HG03045 (cell line): ENCODE measurements at regions not wholly inside any gene's neighbourhood (a gene's known extent, or its start where the extent isn't known, plus 50 kb on each side); places are given as distances from the start of the nearest gene placed in this dataset.
"Not testable (repeated sequence)": the region's sequence is repeated elsewhere in the genome, so short reads cannot be mapped to it uniquely, and the experiment has no call there.

Experiments used
- ATAC-seq: cut with Tn5 transposase; IDR thresholded peaks from one replicate; pipeline ENCODE4 v1.9.1; 2021; ENCODE audit warnings: mild to moderate bottlenecking, moderate library complexity; ENCODE audit not compliant: unreplicated experiment

GRCh38 chr9:740221-740620 is 101.3 kb upstream of the DMRT1 start:
- ATAC-seq, result no peak

DNA sequence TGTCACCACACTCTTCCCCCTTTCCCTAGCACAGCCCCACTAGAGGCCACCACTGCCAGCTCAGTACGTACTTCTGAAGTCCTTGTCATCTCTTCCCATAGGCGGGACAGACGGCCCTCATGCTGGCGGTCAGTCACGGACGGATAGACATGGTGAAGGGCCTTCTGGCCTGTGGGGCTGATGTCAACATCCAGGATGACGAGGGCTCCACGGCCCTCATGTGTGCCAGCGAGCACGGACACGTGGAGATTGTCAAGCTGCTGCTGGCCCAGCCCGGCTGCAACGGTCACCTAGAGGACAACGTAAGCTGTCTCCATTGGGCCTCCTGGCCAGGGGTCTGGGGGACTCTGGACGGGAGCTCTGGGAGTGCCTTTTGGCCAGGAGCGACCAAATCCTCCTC is 99.4 kb upstream of the DMRT1 start:
- ATAC-seq, result no peak

GRCh38 chr9:742914-743589 is 98.4 kb upstream of the DMRT1 start:
- ATAC-seq, result no peak

GRCh38 chr9:744046-744712 is 97.3 kb upstream of the DMRT1 start:
- no peak for ATAC-seq

GRCh38 chr9:744790-745484 is 96.6 kb upstream of the DMRT1 start:
- no peak for ATAC-seq

DNA sequence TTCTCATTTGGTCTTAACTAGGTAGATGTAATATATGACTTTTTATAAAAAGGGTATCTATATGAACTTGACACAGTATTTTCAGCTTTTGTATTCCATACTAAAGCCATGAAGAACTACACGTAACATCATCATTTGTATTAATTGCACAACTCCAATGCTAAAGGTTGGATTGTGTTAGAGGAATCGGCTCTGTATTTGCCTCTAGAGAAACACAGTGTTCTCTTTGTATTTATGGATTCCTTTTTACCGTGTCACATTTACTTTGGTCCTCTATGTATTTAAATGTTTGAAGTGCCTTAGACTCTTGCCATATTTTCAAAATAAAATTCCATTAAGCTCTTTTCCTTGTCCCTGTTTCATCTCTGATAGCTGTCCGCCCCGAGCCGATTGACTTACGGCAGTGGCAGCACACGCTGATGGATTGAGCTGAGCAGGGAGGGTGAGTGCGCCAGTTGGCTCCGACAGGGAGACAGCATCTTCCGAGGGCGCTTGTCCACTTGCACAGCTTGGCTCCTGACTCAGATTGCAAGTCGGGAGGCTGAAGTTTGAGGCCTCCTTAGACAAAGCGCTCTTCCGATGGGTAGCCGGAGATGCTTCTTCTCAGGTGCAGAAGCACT is 95.6 kb upstream of the DMRT1 start:
- ATAC-seq, result no peak

DNA sequence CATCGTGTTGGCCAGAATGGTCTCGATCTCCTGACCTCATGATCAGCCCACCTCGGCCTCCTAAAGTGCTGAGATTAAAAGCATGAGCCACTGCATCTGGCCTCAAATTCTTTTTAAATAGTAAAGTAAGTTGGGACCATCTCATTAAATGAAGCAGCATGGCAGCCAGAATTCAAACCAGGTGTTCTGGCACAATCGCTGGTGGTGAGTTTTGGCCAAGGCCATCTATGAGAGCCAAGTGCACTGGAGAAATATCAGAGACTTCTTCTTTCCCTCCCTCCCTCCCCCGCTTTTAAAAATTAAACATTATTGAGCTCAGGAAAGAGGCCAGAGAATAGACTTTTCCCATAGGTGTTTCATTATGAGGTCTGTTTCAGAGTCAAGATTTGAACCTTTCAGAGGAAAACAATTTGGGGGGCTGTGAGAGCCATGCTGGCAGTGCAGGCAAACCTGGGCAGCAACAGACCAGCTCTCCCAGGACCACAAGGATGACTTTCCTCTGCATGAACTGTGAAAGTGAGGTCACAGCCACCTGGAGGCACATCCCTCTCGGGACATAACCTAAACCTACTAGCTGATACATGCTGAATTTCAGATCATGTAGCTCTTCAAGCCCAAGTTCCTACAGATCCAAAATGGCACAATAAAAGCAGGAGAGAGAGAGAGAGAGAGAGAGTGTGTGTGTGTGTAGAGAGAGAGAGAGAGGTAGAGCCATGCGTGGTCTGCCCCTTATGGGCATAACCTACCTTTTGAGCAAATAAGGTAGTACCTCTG is 94.6 kb upstream of the DMRT1 start:
- ATAC-seq, result no peak

DNA sequence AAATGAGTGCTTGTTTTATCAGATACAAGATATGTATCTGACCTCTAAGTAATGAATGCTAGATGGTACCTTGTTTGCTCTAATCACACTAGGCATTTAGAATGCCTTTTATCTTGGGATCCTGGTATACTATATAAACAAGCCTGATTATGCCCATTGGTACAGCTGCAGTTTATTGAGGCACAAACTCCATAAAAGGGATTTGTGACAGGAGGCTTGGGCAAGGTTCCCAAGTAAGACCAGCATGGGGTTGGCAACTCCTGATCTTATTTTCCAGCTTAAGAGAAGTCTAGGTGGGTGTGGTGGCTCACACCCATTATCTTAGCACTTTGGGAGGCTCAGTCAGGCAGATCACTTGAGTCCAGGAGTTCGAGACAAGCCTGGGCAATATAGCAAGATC is 93.9 kb upstream of the DMRT1 start:
- no peak for ATAC-seq

DNA sequence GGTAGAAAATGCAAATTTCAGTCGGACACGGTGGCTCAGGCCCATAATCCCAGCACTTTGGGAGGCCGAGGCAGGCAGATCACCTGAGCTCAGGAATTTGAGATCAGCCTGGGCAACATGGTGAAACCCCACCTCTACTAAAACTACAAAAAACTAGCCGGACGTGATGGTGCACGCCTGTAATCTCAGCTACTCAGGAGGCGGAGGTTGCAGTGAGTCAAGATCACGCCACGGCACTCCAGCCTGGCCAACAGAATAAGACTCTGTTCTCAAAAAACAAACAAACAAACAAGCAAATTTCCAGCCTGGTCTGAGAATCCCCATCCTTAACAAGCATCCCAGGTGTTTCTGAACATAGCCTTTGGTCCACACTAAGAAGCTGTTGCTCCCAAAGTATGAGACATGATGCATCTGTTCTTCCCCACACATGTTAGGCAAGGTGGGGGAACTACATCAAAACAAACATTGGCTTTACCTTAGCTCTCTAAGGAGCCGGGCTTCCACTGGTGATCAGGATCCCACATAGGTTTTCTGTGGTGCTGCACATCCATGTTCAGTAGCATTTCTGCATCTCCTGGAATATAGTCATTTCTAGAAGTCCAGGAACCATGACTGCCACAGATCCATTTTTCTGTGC is 92.5 kb upstream of the DMRT1 start:
- no peak for ATAC-seq

DNA sequence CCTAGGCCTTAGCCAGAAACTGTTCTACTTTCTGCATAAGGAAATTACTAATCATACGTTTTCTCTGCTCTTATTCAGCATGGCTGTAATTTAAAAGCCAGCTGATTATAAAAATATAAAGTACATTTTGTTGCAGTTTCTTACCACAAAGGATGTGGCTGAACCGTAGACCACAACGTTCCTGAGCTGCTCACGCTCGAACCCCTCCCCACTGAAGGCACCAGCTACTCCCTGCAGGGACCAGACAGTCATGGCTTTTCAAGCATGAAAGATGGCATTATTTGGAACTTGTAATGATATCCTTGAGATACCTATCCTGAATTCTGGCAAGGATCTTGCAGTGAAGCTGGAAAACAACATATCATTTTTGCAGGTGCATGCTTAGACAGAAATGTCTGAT is 91.8 kb upstream of the DMRT1 start:
- no peak for ATAC-seq

GRCh38 chr9:750249-750967 is 91.1 kb upstream of the DMRT1 start:
- ATAC-seq, result no peak

- ATAC-seq, result no peak
These were observed 90.1 kb upstream of the DMRT1 start for GRCh38 chr9:751137-752051.

- no peak for ATAC-seq
These were observed 89.3 kb upstream of the DMRT1 start for GRCh38 chr9:752201-752600.

DNA sequence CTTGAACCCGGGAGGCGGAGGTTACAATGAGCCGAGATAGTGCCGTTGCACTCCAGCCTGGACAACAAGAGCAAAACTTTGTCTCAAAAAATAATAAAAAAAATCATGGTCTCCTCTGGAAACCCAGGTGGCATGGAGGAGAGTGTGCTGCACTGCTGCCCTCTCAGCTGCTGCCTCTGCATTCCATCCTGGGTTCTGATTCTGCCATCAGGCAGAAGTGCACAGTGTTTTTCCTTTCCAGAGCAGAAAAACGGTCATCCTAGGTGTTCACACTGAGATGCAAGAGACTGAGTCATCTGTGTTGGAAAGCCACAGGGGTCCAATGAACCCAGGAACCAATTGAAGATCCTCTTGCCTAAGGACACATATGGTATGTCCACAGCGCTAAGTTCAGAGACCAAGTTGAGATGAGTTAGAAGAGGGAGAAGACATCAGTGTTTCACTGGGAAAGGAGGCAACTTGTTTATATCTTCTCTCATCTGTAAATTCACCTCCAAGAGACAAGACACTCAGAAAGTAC is 88.8 kb upstream of the DMRT1 start:
- ATAC-seq, result no peak

DNA sequence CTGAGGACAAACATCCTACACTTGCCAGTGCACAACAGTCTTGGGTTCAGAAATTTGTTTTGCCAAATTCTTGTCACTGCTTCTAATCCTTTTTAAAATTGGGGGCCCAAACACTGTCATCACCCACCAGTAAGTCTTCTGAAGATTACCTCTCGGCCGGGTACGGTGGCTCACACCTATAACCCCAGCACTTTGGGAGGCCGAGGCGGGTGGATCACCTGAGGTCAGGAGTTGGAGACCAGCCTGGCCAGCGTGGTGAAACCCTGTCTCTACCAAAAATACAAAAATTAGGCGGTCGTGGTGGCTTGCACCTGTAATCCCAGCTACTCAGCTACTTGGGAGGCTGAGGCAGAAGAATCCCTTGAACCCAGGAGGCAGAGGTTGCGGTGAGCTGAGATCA is 87.8 kb upstream of the DMRT1 start:
- ATAC-seq, result not testable (repeated sequence)

DNA sequence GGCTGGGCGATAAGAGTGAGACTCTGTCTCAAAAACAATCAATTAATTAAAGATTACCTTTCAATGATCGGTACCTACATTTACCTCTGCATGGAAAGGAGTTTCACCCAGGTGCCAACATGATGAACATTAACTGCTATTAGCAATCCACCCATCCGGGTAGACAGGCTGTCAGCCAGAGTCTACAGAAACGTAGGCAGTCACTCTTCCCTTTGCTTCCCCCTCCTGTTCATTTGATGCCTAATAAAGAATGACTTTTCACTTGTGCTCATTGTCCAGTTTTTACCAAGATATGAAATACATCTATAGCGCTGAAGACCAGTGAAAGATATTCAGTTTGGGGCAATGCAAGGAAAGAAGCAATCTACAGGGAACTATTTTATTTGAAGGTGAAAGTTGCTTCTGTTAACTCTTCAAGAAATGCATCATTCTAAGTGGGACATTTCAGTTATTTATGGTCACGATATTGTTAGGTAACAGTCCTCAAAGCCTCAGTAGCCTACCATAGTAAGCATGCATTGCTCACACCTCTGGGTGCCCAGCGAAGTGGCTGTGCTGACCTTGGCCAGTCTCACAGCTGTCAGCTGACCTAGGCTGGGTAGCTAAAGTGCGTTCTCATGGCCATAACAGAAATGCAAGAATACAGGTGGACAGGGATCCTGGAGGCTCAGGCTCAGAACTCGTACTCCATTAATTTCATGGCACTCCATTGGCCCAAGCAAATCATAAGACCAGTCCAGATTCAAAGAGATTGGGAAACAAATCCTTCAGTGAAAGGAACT is 87.2 kb upstream of the DMRT1 start:
- no peak for ATAC-seq

DNA sequence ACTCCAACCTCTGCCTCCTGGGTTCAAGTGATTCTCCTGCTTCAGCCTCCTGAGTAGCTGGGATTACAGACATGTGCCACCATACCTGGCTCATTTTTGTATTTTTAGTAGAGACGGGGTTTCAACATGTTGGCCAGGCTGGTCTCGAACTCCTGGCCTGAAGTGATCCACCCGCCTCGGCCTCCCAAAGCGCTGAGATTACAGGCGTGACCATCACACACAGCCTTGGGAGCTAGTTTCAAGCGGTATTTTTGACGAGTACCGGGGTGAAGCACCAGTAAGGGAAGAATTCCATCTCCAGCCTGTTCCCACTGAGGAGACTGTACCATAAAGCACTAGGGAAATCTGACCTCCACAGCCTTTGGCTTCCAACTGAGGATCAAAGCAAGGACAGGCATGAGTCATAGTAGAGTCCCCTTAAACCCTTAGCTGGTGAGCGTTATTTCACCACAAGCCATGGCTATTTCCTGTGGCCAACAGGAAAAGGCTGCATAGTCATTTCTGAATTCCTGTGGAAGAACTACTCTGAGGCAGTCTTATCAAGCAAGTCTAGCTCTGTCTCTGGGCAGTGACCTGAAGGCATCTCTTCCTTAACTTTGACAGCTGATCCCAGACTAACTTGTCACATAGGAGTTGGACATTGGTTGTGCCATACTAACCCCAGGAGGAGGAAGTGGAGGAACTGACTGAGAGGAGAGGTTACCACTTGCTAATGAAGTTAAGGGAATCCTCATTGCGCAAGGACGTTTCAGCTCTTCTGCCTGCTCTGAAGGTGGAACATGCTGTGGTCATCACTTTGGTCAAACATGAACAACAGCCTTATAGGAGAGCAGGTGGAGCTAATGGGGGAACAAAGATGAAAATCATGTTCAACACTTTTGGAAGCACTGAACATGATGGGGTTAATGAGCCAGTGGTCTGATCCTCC is 85.8 kb upstream of the DMRT1 start:
- ATAC-seq, result no peak
